ENCODE measurements at regions not wholly inside any gene's neighbourhood (a gene's known extent, or its start where the extent isn't known, plus 50 kb on each side); places are given as distances from the start of the nearest gene placed in this dataset.

- no peak for DNase-seq (ENCODE audit: low read depth)
Measured at GRCh38 chr1:209375671-209376365, 207.7 kb upstream of the CAMK1G start.

GRCh38 chr1:209376774-209377173 lies 206.7 kb upstream of the CAMK1G start:
- no peak for DNase-seq (ENCODE audit: low read depth)

GRCh38 chr1:209377995-209378394 lies 205.5 kb upstream of the CAMK1G start:
- DNase-seq (ENCODE audit: low read depth): no peak

- DNase-seq (ENCODE audit: low read depth): no peak
Measured at GRCh38 chr1:209379280-209379679, 204.2 kb upstream of the CAMK1G start.

- no peak for DNase-seq (ENCODE audit: low read depth)
Measured at GRCh38 chr1:209380420-209380819, 203.1 kb upstream of the CAMK1G start.

GRCh38 chr1:209382231-209383100 lies 201.0 kb upstream of the CAMK1G start:
- no peak for DNase-seq (ENCODE audit: low read depth)

GRCh38 chr1:209383422-209383821 lies 200.1 kb upstream of the CAMK1G start:
- no peak for DNase-seq (ENCODE audit: low read depth)

- no peak for DNase-seq (ENCODE audit: low read depth)
Measured at GRCh38 chr1:209383907-209384709, 199.4 kb upstream of the CAMK1G start.

- DNase-seq (ENCODE audit: low read depth): no peak
Measured at GRCh38 chr1:209384710-209385550, 198.6 kb upstream of the CAMK1G start.

GRCh38 chr1:209386156-209386555 lies 197.4 kb upstream of the CAMK1G start:
- no peak for DNase-seq (ENCODE audit: low read depth)

- no peak for DNase-seq (ENCODE audit: low read depth)
Measured at GRCh38 chr1:209387271-209387968, 196.1 kb upstream of the CAMK1G start.

GRCh38 chr1:209387969-209388329 lies 195.6 kb upstream of the CAMK1G start:
- no peak for DNase-seq (ENCODE audit: low read depth)

GRCh38 chr1:209388358-209388757 lies 195.2 kb upstream of the CAMK1G start:
- no peak for DNase-seq (ENCODE audit: low read depth)

GRCh38 chr1:209389258-209389657 lies 194.3 kb upstream of the CAMK1G start:
- no peak for DNase-seq (ENCODE audit: low read depth)

- no peak for DNase-seq (ENCODE audit: low read depth)
Measured at GRCh38 chr1:209389975-209390374, 193.5 kb upstream of the CAMK1G start.

GRCh38 chr1:209390764-209391163 lies 192.8 kb upstream of the CAMK1G start:
- no peak for DNase-seq (ENCODE audit: low read depth)

- DNase-seq (ENCODE audit: low read depth): no peak
Measured at GRCh38 chr1:209391792-209392191, 191.7 kb upstream of the CAMK1G start.

GRCh38 chr1:209395169-209395568 lies 188.3 kb upstream of the CAMK1G start:
- DNase-seq (ENCODE audit: low read depth): no peak

GRCh38 chr1:209397371-209397770 lies 186.1 kb upstream of the CAMK1G start:
- DNase-seq (ENCODE audit: low read depth): no peak

GRCh38 chr1:209397910-209398309 lies 185.6 kb upstream of the CAMK1G start:
- DNase-seq (ENCODE audit: low read depth): no peak
